IMR-90 (cell line): ENCODE measurements at regions not wholly inside any gene's neighbourhood (a gene's known extent, or its start where the extent isn't known, plus 50 kb on each side); places are given as distances from the start of the nearest gene placed in this dataset.

Source experiments
- ATAC-seq: fragments of 200-7000 bp; cut with Tn5 transposase; 2 replicates; pipeline ENCODE4 v1.9.1; 2020; ENCODE audit warnings: low read depth, mild to moderate bottlenecking, moderate library complexity
- BruUV-seq: library from RNA; stranded (reverse); fragments of 400-500 nt; replicated peaks from 2 replicates; lab custom pipeline; 2021; lab: Mats Ljungman, UMichigan
- CTCF ChIA-PET: fragments of 300-600 bp; formaldehyde crosslinking; extraction: SDS; loops from one replicate; lab custom pipeline; 2021; ENCODE audit warnings: antibody characterized with exemption; lab: Yijun Ruan, JAX
- POLR2A ChIA-PET: fragments of 300-600 bp; sonication (Branson Sonifier 250); formaldehyde crosslinking; loops from one replicate; lab custom pipeline; 2022; ENCODE audit warnings: antibody characterized with exemption; ENCODE audit not compliant: unreplicated experiment; lab: Charles Lee
- DNase-seq: peaks from one replicate; pipeline ENCODE4 v3.0.0; 2013
- H2AFZ ChIP-seq: replicated peaks from 2 replicates; pipeline ENCODE3; 2013; ENCODE audit warnings: low read length, mild to moderate bottlenecking; ENCODE audit not compliant: poor library complexity
- H2AK5ac ChIP-seq: 2 replicates; pipeline ENCODE4 v1.6.1; 2013; ENCODE audit warnings: low read depth, low read length, inconsistent platforms
- H2AK9ac ChIP-seq: replicated peaks from 2 replicates; pipeline ENCODE3; 2013; ENCODE audit warnings: mild to moderate bottlenecking, low read depth, low read length, moderate library complexity; ENCODE audit not compliant: poor library complexity
- H2BK120ac ChIP-seq: 2 replicates; pipeline ENCODE4 v1.6.1; 2013; ENCODE audit warnings: low read depth, low read length, inconsistent platforms
- H2BK15ac ChIP-seq: 3 replicates; pipeline ENCODE4 v1.6.1; 2013; ENCODE audit warnings: low read depth, low read length, inconsistent platforms
- H2BK20ac ChIP-seq: 2 replicates; pipeline ENCODE4 v1.6.1; 2013; ENCODE audit warnings: low read depth, mild to moderate bottlenecking, inconsistent platforms, low read length, moderate library complexity
- H2BK5ac ChIP-seq: 2 replicates; pipeline ENCODE4 v1.6.1; 2013; ENCODE audit warnings: mild to moderate bottlenecking, low read depth, low read length, inconsistent platforms; ENCODE audit not compliant: poor library complexity, severe bottlenecking
- H3K14ac ChIP-seq: replicated peaks from 2 replicates; pipeline ENCODE4 v1.6.1; 2013; ENCODE audit warnings: low read depth, low read length, inconsistent platforms
- H3K18ac ChIP-seq: 2 replicates; pipeline ENCODE4 v1.6.1; 2013; ENCODE audit warnings: low read depth, low read length, control low read depth
- H3K23ac ChIP-seq: 2 replicates; pipeline ENCODE4 v1.6.1; 2013; ENCODE audit warnings: low read depth, low read length, inconsistent platforms
- H3K27ac ChIP-seq: 2 replicates; pipeline ENCODE4 v1.5.1; 2013; ENCODE audit warnings: mild to moderate bottlenecking, control low read depth, low read length; ENCODE audit not compliant: insufficient read depth
- H3K27me3 ChIP-seq: 2 replicates; pipeline ENCODE4 v1.6.1; 2013; ENCODE audit warnings: low read length; ENCODE audit not compliant: control insufficient read depth, insufficient read depth
- H3K36me3 ChIP-seq: 2 replicates; pipeline ENCODE4 v1.6.1; 2013; ENCODE audit warnings: low read length, mixed read lengths; ENCODE audit not compliant: control insufficient read depth, insufficient read depth
- H3K4ac ChIP-seq: 2 replicates; pipeline ENCODE4 v1.6.1; 2013; ENCODE audit warnings: low read depth, low read length, inconsistent platforms
- H3K4me1 ChIP-seq: 2 replicates; pipeline ENCODE4 v1.6.1; 2013; ENCODE audit warnings: low read length, mixed read lengths; ENCODE audit not compliant: control insufficient read depth, insufficient read depth
- H3K4me2 ChIP-seq: 2 replicates; pipeline ENCODE4 v1.6.1; 2013; ENCODE audit warnings: low read depth, mild to moderate bottlenecking, control low read depth, low read length, moderate library complexity
- H3K4me3 ChIP-seq: 2 replicates; pipeline ENCODE4 v1.5.1; 2013; ENCODE audit warnings: low read depth, mild to moderate bottlenecking, control low read depth, low read length, moderate library complexity; ENCODE audit not compliant: insufficient read depth
- H3K56ac ChIP-seq: 2 replicates; pipeline ENCODE4 v1.6.1; 2013; ENCODE audit warnings: low read length, inconsistent platforms; ENCODE audit not compliant: insufficient read depth; ENCODE audit errors: extremely low read depth
- H3K79me1 ChIP-seq, 2 experiments: 2 replicates each; pipeline ENCODE4 v1.6.1; 2013; ENCODE audit warnings: low read length in 2 of 2, inconsistent platforms in 1 of 2, low read depth in 1 of 2
- H3K9ac ChIP-seq: 2 replicates; pipeline ENCODE4 v1.6.1; 2013; ENCODE audit warnings: low read depth, low read length, control low read depth
- H3K9me1 ChIP-seq: 2 replicates; pipeline ENCODE4 v1.6.1; 2013; ENCODE audit warnings: low read length, inconsistent platforms; ENCODE audit not compliant: insufficient read depth
- H3K9me3 ChIP-seq: 2 replicates; pipeline ENCODE4 v1.6.1; 2013; ENCODE audit warnings: low read length; ENCODE audit not compliant: control insufficient read depth, insufficient read depth
- H4K20me1 ChIP-seq: 2 replicates; pipeline ENCODE4 v1.6.1; 2013; ENCODE audit warnings: low read length, inconsistent platforms; ENCODE audit not compliant: insufficient read depth
- H4K5ac ChIP-seq: 2 replicates; pipeline ENCODE4 v1.6.1; 2013; ENCODE audit warnings: mild to moderate bottlenecking, low read depth, low read length, control low read depth
- H4K8ac ChIP-seq, 2 experiments: 2 replicates each; pipeline ENCODE4 v1.6.1; 2013; ENCODE audit warnings: low read depth in 2 of 2, low read length in 2 of 2, control low read depth in 1 of 2, inconsistent platforms in 1 of 2
- H4K91ac ChIP-seq: 2 replicates; pipeline ENCODE4 v1.6.1; 2013; ENCODE audit warnings: low read depth, low read length, inconsistent platforms; ENCODE audit not compliant: insufficient read depth
- BHLHE40 ChIP-seq: fragments of 150-350 bp; IDR thresholded peaks from 2 replicates; pipeline ENCODE4 v1.6.1; 2016; ENCODE audit warnings: mild to moderate bottlenecking, low read depth, low read length
- CEBPB ChIP-seq: IDR thresholded peaks from 2 replicates; pipeline ENCODE4 v1.6.1; 2012; ENCODE audit warnings: low read depth, low read length, improper control_type of control experiment
- CHD1 ChIP-seq: IDR thresholded peaks from 2 replicates; pipeline ENCODE4 v1.6.1; 2012; ENCODE audit warnings: low read depth, low read length, improper control_type of control experiment
- FOS ChIP-seq: fragments of 150-350 bp; IDR thresholded peaks from 2 replicates; pipeline ENCODE4 v1.6.1; 2016; ENCODE audit warnings: low read depth, low read length
- MAFK ChIP-seq: IDR thresholded peaks from 2 replicates; pipeline ENCODE4 v1.6.1; 2012; ENCODE audit warnings: low read depth, low read length, improper control_type of control experiment
- MAZ ChIP-seq: IDR thresholded peaks from 2 replicates; pipeline ENCODE4 v1.6.1; 2012; ENCODE audit warnings: low read depth, mild to moderate bottlenecking, low read length, improper control_type of control experiment, moderate library complexity, borderline replicate concordance
- MXI1 ChIP-seq: IDR thresholded peaks from 2 replicates; pipeline ENCODE4 v1.6.1; 2012; ENCODE audit warnings: low read depth, mild to moderate bottlenecking, low read length, moderate library complexity, borderline replicate concordance
- NFE2L2 ChIP-seq: fragments of 150-350 bp; IDR thresholded peaks from 2 replicates; pipeline ENCODE4 v1.6.1; 2016; ENCODE audit warnings: low read depth, mild to moderate bottlenecking, low read length
- POLR2A ChIP-seq: IDR thresholded peaks from 2 replicates; pipeline ENCODE4 v1.6.1; 2012; ENCODE audit warnings: mild to moderate bottlenecking, low read depth, low read length
- RAD21 ChIP-seq: IDR thresholded peaks from 2 replicates; pipeline ENCODE4 v1.6.1; 2012; ENCODE audit warnings: low read length, improper control_type of control experiment
- RCOR1 ChIP-seq: IDR thresholded peaks from 2 replicates; pipeline ENCODE4 v1.6.1; 2012; ENCODE audit warnings: mild to moderate bottlenecking, low read length, improper control_type of control experiment; ENCODE audit not compliant: insufficient replicate concordance
- RFX5 ChIP-seq: IDR thresholded peaks from 2 replicates; pipeline ENCODE4 v1.8.0; 2012; ENCODE audit warnings: low read depth, mild to moderate bottlenecking, low read length, moderate library complexity
- SMC3 ChIP-seq: fragments of 150-350 bp; IDR thresholded peaks from 2 replicates; pipeline ENCODE4 v1.6.1; 2016; ENCODE audit warnings: low read depth, mild to moderate bottlenecking, antibody characterized with exemption, low read length, moderate library complexity
- WGBS, 2 experiments: methylation state at CpG; one replicate each; pipeline versions ENCODE4 v1.1.5 to v1.1.7; 2013; ENCODE audit warnings: missing lambda C conversion rate in 2 of 2; ENCODE audit not compliant: insufficient read length in 1 of 2; ENCODE audit errors: extremely low coverage in 2 of 2; 5-methylcytosine and 5-hydroxymethylcytosine counted together
- dilution Hi-C: fragments of 300-500 bp; cut with HindIII; formaldehyde crosslinking; loops from one replicate; pipeline ENCODE4 v1.14.3; 2018; ENCODE audit warnings: low sequenced_read_pairs; ENCODE audit not compliant: unreplicated experiment
- in situ Hi-C: fragments of 300-500 bp; cut with MboI; formaldehyde crosslinking; loops from 3 replicates; pipeline ENCODE4 v1.14.3; 2019; ENCODE audit warnings: low sequenced_read_pairs, inconsistent platforms, mixed read lengths
- intact Hi-C: fragments of 100-400 bp; cut with micrococcal nuclease; formaldehyde crosslinking; loops from 2 replicates; pipeline ENCODE4 v1.10.0; 2022
- TF ChIP-seq, protein P1 (sequence below): conservative IDR thresholded peaks from 2 replicates; pipeline ENCODE4 v1.5.1; 2012; ENCODE audit warnings: mild to moderate bottlenecking, low read depth, low read length, improper control_type of control experiment
- TF ChIP-seq, protein P2 (sequence below): fragments of 150-350 bp; IDR thresholded peaks from 2 replicates; pipeline ENCODE4 v1.6.1; 2017; ENCODE audit warnings: mild to moderate bottlenecking, antibody characterized with exemption, low read length, low read depth

- H3K9me1 ChIP-seq, result no peaks in the 10 kb centered on the region
Observed at GRCh38 chr20:40932436-40932835, 96.2 kb upstream of the TOP1 start.

More at GRCh38 chr20:40932436-40932835, 96.2 kb upstream of the TOP1 start:
- H3K4ac ChIP-seq, result no peak overlapping the region
- TF ChIP-seq CHD1 (no peak), POLR2A (no peak), RAD21 (no peak), MAZ (no peak), MXI1 (no peak), RCOR1 (no peak), NFE2L2 (no peak), BHLHE40 (no peak), CEBPB (no peak), RFX5 (no peak), SMC3 (no peak), FOS (no peak), MAFK (no peak)
- TF ChIP-seq, protein P1, sequence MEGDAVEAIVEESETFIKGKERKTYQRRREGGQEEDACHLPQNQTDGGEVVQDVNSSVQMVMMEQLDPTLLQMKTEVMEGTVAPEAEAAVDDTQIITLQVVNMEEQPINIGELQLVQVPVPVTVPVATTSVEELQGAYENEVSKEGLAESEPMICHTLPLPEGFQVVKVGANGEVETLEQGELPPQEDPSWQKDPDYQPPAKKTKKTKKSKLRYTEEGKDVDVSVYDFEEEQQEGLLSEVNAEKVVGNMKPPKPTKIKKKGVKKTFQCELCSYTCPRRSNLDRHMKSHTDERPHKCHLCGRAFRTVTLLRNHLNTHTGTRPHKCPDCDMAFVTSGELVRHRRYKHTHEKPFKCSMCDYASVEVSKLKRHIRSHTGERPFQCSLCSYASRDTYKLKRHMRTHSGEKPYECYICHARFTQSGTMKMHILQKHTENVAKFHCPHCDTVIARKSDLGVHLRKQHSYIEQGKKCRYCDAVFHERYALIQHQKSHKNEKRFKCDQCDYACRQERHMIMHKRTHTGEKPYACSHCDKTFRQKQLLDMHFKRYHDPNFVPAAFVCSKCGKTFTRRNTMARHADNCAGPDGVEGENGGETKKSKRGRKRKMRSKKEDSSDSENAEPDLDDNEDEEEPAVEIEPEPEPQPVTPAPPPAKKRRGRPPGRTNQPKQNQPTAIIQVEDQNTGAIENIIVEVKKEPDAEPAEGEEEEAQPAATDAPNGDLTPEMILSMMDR, result no peak
- TF ChIP-seq, protein P2, sequence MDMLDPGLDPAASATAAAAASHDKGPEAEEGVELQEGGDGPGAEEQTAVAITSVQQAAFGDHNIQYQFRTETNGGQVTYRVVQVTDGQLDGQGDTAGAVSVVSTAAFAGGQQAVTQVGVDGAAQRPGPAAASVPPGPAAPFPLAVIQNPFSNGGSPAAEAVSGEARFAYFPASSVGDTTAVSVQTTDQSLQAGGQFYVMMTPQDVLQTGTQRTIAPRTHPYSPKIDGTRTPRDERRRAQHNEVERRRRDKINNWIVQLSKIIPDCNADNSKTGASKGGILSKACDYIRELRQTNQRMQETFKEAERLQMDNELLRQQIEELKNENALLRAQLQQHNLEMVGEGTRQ, result no peak
- no peaks in the 10 kb centered on the region for H4K20me1 ChIP-seq
- H3K9me3 ChIP-seq, result no peaks in the 10 kb centered on the region
- intact Hi-C loops, result no loop called here
- no peak overlapping the region for H4K8ac ChIP-seq
- no peak overlapping the region for H2BK120ac ChIP-seq
- no peaks in the 10 kb centered on the region for H3K27me3 ChIP-seq
- H3K9ac ChIP-seq, result no peak overlapping the region
- no peak overlapping the region for H3K18ac ChIP-seq
- H3K27ac ChIP-seq, result no peak overlapping the region
- H2BK15ac ChIP-seq, result no peak overlapping the region
- H3K14ac ChIP-seq, result no peak overlapping the region
- POLR2A ChIA-PET, result no interaction called here
- BruUV-seq, result no TSS peak
- no peak overlapping the region for H2AK5ac ChIP-seq
- H3K4me2 ChIP-seq, result no peak overlapping the region
- no peak overlapping the region for H2BK5ac ChIP-seq
- H3K23ac ChIP-seq, result no peak overlapping the region
- H2BK20ac ChIP-seq, result no peak overlapping the region
- no peaks in the 10 kb centered on the region for H3K79me1 ChIP-seq
- DNase-seq (no peak), ATAC-seq (no peak)
- H4K91ac ChIP-seq, result no peak overlapping the region
- no peak overlapping the region for H4K5ac ChIP-seq
- dilution Hi-C loops, result no loop called here
- no peak overlapping the region for H2AK9ac ChIP-seq
- in situ Hi-C loops, result no loop called here
- H3K56ac ChIP-seq, result no peak overlapping the region
- H3K36me3 ChIP-seq, result no peaks in the 10 kb centered on the region
- H3K4me1 ChIP-seq, result no peaks in the 10 kb centered on the region
- WGBS, 2 experiments, result no CpG with 5 or more reads among the region's 1 CpG
- CTCF ChIA-PET, result no interaction called here
- H2AFZ ChIP-seq, result no peak overlapping the region
- H3K4me3 ChIP-seq, result no peak overlapping the region
